ENCODE measurements at regions not wholly inside any gene's neighbourhood (a gene's known extent, or its start where the extent isn't known, plus 50 kb on each side); places are given as distances from the start of the nearest gene placed in this dataset.

DNA sequence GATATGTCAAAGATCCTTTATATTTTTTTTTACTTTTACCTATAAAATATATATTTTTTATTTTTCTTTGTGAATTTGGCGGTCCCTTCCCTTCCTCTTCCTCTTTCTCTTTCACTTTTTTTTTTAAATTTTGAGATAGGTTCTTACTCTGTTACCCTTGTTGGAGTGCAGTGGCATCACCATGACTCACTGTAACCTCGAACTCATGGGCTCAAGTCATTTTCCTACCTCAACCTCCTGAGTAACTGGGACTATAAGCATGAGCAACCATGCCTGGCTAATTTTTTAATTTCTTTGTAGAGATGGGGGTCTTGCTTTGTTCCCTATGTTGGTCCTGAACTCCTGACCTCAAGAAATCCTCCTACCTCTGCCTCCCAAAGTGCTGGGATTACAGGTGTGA is 258.0 kb upstream of the CLINT1 start:
- Histone ChIP-seq H3K9me3 (ENCODE audit: low read depth) (no peaks in the 10 kb centered on the region), H3K27ac (no peak overlapping the region), H3K4me1 (ENCODE audit: insufficient read depth) (peaks cover 7% of the 10 kb centered on the region), H4K20me1 (ENCODE audit: insufficient read depth, poor library complexity, severe bottlenecking) (no peaks in the 10 kb centered on the region), H3K4me3 (no peak overlapping the region), H3K36me3 (replicated peaks; ENCODE audit: insufficient read depth, low read depth) (no peaks in the 10 kb centered on the region), H3K27me3 (no peaks in the 10 kb centered on the region), H3K4me2 (no peak overlapping the region), H3K79me2 (no peaks in the 10 kb centered on the region), H3K9me2 (replicated peaks; ENCODE audit: insufficient read depth) (no peaks in the 10 kb centered on the region), H2AFZ (no peak overlapping the region)
- TF ChIP-seq, protein P1, sequence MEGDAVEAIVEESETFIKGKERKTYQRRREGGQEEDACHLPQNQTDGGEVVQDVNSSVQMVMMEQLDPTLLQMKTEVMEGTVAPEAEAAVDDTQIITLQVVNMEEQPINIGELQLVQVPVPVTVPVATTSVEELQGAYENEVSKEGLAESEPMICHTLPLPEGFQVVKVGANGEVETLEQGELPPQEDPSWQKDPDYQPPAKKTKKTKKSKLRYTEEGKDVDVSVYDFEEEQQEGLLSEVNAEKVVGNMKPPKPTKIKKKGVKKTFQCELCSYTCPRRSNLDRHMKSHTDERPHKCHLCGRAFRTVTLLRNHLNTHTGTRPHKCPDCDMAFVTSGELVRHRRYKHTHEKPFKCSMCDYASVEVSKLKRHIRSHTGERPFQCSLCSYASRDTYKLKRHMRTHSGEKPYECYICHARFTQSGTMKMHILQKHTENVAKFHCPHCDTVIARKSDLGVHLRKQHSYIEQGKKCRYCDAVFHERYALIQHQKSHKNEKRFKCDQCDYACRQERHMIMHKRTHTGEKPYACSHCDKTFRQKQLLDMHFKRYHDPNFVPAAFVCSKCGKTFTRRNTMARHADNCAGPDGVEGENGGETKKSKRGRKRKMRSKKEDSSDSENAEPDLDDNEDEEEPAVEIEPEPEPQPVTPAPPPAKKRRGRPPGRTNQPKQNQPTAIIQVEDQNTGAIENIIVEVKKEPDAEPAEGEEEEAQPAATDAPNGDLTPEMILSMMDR (IDR thresholded peaks at IDR 0.05; ENCODE audit: poor library complexity) = no peak
- no peak for TF ChIP-seq EZH2 (IDR thresholded peaks at IDR 0.05; ENCODE audit: borderline replicate concordance)
- TF ChIP-seq EZH2phosphoT487 (IDR thresholded peaks at IDR 0.05; ENCODE audit: low read depth, severe bottlenecking, unreplicated experiment) = no peak
- no peak for DNase-seq (ENCODE audit: low spot score)
- 95% methylated on average over 2 of the region's 2 CpGs for WGBS (ENCODE audit: low lambda C conversion rate, missing lambda C conversion rate)

DNA sequence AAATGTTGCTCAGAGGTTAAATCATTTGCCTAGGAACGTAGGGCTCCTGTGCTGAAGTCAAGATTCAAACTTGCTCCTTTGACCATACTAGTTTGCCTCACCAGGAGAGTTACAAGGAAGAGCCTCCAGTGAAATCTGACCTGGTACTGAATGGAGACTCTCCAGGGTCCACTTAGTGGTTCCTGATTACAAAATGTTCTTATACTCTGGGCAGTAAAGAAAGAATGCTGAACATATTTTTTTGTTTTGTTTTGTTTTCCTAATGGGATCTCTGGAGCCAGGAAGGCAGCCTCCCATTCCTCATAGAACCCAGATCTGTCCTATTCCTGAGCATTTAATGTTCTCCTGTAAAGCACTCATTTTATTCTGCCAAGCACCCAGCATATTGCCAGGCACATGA is 256.5 kb upstream of the CLINT1 start:
- no peak overlapping the region for H2AFZ ChIP-seq
- no peaks in the 10 kb centered on the region for H3K79me2 ChIP-seq
- no peaks in the 10 kb centered on the region for H4K20me1 ChIP-seq (ENCODE audit: insufficient read depth, poor library complexity, severe bottlenecking)
- no peak overlapping the region for H3K4me2 ChIP-seq
- H3K9me3 ChIP-seq (ENCODE audit: low read depth) = no peaks in the 10 kb centered on the region
- H3K4me3 ChIP-seq = no peak overlapping the region
- H3K27ac ChIP-seq = no peak overlapping the region
- TF ChIP-seq, protein P1 (IDR thresholded peaks at IDR 0.05; ENCODE audit: poor library complexity) = no peak
- TF ChIP-seq EZH2phosphoT487 (IDR thresholded peaks at IDR 0.05; ENCODE audit: low read depth, severe bottlenecking, unreplicated experiment) (no peak), EZH2 (IDR thresholded peaks at IDR 0.05; ENCODE audit: borderline replicate concordance) (no peak)
- peaks cover 5% of the 10 kb centered on the region for H3K4me1 ChIP-seq (ENCODE audit: insufficient read depth)
- 71% methylated on average over 1 of the region's 1 CpG for WGBS (ENCODE audit: low lambda C conversion rate, missing lambda C conversion rate)
- no peaks in the 10 kb centered on the region for H3K36me3 ChIP-seq (replicated peaks; ENCODE audit: insufficient read depth, low read depth)
- no peaks in the 10 kb centered on the region for H3K9me2 ChIP-seq (replicated peaks; ENCODE audit: insufficient read depth)
- DNase-seq (ENCODE audit: low spot score) = no peak
- no peaks in the 10 kb centered on the region for H3K27me3 ChIP-seq

DNA sequence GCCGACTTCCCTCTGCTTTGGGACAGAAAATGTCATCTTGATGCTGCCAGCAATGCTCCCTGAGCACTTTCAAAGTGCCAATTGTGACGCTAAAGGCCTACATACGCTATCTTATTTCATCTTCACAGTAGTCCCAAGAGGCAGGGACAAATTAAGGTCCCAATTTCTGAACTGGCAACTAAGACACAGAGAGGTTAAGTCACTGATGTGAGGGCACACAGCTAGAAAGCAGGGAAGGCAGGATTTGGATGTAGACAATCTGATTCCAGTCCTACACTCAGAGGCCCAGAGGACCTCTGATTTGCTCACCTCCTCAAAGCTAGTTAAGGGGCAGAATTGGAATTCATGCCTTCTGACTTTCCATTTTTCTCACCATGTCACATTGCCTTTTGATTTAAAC is 249.2 kb upstream of the CLINT1 start:
- no peaks in the 10 kb centered on the region for H3K36me3 ChIP-seq (replicated peaks; ENCODE audit: insufficient read depth, low read depth)
- DNase-seq (ENCODE audit: low spot score) = no peak
- H3K79me2 ChIP-seq = no peaks in the 10 kb centered on the region
- H3K9me2 ChIP-seq (replicated peaks; ENCODE audit: insufficient read depth) = no peaks in the 10 kb centered on the region
- no peaks in the 10 kb centered on the region for H3K9me3 ChIP-seq (ENCODE audit: low read depth)
- H4K20me1 ChIP-seq (ENCODE audit: insufficient read depth, poor library complexity, severe bottlenecking) = no peaks in the 10 kb centered on the region
- no peak overlapping the region for H2AFZ ChIP-seq
- H3K27me3 ChIP-seq = no peaks in the 10 kb centered on the region
- no peak overlapping the region for H3K4me3 ChIP-seq
- TF ChIP-seq, protein P1 (IDR thresholded peaks at IDR 0.05; ENCODE audit: poor library complexity) = no peak
- TF ChIP-seq EZH2phosphoT487 (IDR thresholded peaks at IDR 0.05; ENCODE audit: low read depth, severe bottlenecking, unreplicated experiment) (no peak), EZH2 (IDR thresholded peaks at IDR 0.05; ENCODE audit: borderline replicate concordance) (no peak)
- H3K27ac ChIP-seq = no peak overlapping the region
- 95% methylated on average over 3 of the region's 3 CpGs for WGBS (ENCODE audit: low lambda C conversion rate, missing lambda C conversion rate)
- H3K4me1 ChIP-seq (ENCODE audit: insufficient read depth) = no peaks in the 10 kb centered on the region
- H3K4me2 ChIP-seq = no peak overlapping the region

DNA sequence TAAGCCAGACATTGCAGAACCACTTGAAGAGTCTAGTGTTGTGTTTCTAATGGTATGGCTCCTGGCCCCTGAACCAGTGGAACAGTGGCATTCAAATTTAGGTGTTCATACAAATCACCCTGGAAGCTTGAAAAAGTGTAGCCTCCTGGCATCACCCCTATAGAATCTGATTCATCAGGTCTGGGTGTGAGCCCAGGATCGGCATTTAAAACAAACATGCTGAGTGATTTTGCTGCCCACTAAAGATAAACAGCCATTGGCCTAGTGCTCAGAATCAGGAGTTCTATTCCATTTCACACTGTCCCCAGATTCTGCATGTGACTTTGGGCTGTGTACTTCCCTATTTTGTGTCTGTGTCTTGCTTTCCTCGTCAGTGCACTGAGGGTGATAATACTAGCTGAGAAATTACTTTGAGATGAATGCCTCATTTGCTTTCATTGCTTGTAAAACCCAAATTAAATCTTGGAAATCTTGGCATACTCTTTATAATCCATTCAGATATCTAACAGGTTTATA is 241.5 kb upstream of the CLINT1 start:
- Histone ChIP-seq H3K4me1 (ENCODE audit: insufficient read depth) (no peaks in the 10 kb centered on the region), H3K27ac (no peak overlapping the region), H3K4me2 (no peak overlapping the region), H3K27me3 (no peaks in the 10 kb centered on the region), H3K36me3 (replicated peaks; ENCODE audit: insufficient read depth, low read depth) (no peaks in the 10 kb centered on the region), H2AFZ (no peak overlapping the region), H3K9me2 (replicated peaks; ENCODE audit: insufficient read depth) (no peaks in the 10 kb centered on the region), H3K79me2 (no peaks in the 10 kb centered on the region), H3K9me3 (ENCODE audit: low read depth) (peaks cover 6% of the 10 kb centered on the region), H3K4me3 (no peak overlapping the region), H4K20me1 (ENCODE audit: insufficient read depth, poor library complexity, severe bottlenecking) (no peaks in the 10 kb centered on the region)
- WGBS (ENCODE audit: low lambda C conversion rate, missing lambda C conversion rate) = 83% methylated on average over 2 of the region's 2 CpGs
- TF ChIP-seq EZH2phosphoT487 (IDR thresholded peaks at IDR 0.05; ENCODE audit: low read depth, severe bottlenecking, unreplicated experiment) (no peak), EZH2 (IDR thresholded peaks at IDR 0.05; ENCODE audit: borderline replicate concordance) (no peak)
- TF ChIP-seq, protein P1 (IDR thresholded peaks at IDR 0.05; ENCODE audit: poor library complexity) = no peak
- DNase-seq (ENCODE audit: low spot score) = no peak
